Suppressor macrophage treated with lipopolysaccharide for 4 hours (primary cell): ENCODE measurements at regions not wholly inside any gene's neighbourhood (a gene's known extent, or its start where the extent isn't known, plus 50 kb on each side); places are given as distances from the start of the nearest gene placed in this dataset.
"Not testable (repeated sequence)": the region's sequence is repeated elsewhere in the genome, so short reads cannot be mapped to it uniquely, and the experiment has no call there.

ENCODE experiments used
- DNase-seq: peaks from one replicate; pipeline ENCODE4 v3.0.0-alpha.2; 2020

DNA sequence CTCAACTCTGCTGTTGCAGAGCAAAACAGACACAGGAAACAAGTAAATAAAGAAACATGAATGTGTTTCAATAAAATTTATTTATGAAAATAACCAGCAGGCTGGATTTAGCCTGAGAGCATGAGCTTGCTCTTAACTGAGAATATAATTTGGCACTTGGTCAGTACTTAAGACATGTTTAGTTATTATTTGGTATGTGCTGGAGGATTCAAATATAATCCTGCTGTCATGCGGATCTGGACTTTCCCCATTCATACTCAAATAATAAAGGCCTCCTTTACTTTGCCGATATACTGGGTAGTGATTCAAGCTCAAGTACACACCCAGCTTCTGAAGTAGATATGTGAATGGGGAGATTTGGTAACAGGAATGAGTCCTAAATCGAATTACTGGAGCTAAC is 465.5 kb upstream of the HS3ST1 start:
- DNase-seq: no peak

DNA sequence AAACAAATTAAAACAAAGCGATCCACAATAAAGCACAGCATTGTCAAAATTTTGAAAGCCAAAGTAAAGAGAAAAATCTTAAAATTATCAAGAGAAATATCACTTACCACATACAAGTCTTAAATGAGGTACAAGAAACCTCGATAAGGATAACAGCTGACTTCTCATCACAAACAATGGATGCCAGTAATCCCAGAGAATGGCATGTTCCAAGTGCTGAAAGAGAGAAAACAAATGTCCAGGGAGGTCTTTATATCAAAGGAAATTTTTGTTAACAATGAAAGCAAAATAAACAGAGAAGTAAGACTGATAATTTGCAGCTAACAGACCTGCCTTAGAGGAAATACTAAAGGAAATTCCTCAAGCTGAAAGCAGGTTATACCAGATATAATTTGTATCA is 460.4 kb upstream of the HS3ST1 start:
- no peak for DNase-seq

DNA sequence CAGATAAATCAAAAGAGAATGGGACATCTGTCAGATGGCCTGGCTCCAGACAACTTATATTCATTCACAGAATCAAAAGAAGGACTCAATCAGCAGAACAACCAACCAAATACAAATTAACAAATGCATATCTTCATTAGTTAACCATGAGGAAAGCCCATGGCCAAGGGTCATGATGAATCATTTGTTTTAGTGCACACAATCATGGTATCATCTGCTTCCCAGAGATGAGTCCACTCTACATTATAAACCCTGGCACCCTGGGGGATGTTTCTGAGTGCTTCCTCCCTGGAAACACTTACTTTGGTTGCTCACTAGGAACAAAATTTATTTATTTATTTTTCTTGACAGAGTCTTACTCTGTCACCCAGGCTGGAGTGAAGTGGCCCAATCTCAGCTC is 453.3 kb upstream of the HS3ST1 start:
- no peak for DNase-seq

DNA sequence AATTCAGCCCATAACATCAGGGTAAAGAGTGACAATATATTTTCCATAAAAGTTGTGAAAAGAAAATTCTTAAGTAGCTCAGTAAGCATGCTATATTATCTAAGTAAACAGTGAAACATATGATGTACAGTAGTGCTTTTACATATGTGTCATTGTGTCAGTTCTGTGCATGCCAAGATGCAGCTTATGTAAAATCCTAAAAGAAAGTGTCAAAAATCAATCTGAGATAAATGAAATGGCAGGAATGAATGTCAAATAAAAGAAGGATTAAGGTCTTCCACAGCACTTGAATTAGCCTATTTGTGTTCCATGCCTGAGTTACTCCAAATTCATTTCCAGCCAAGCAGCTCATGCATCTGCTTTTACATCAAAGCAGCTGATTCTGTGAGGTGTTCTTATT is 452.7 kb upstream of the HS3ST1 start:
- DNase-seq: no peak

DNA sequence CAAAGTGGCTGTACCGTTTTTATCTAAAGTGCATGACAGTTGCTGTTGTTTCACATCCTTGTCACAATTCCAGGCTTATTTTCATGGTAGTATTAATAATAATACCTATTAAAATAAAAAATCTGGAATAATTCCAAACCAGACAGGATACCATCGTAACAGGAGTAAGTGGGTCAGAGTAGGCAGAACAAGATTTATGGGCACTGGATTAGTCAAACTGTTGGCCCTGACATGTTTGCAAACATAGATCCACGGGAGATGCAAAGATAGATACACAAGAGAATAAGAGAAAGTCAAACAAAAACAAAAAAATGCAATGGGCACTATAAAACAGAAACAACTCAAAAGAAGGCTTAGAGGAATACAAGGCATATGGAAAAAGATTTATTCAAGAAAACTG is 449.5 kb upstream of the HS3ST1 start:
- no peak for DNase-seq

DNA sequence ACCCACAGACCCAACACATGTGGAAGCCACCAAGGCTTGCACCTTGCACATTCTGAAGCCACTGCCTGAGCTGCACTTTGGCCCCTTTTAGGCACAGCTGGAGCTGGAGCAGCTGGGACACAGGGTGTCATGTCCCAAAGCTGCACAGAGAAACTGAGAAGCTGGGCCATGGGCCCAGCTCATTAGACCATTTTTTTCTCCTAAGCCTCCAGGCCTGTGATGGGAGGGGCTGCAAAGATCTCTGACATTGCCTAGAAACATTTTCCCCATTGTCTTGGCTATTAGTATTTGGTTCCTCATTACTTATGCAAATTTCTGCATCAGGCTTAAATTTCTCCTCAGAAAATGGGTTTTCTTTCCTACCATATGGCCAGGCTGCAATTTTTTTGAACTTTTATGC is 447.4 kb upstream of the HS3ST1 start:
- no peak for DNase-seq

DNA sequence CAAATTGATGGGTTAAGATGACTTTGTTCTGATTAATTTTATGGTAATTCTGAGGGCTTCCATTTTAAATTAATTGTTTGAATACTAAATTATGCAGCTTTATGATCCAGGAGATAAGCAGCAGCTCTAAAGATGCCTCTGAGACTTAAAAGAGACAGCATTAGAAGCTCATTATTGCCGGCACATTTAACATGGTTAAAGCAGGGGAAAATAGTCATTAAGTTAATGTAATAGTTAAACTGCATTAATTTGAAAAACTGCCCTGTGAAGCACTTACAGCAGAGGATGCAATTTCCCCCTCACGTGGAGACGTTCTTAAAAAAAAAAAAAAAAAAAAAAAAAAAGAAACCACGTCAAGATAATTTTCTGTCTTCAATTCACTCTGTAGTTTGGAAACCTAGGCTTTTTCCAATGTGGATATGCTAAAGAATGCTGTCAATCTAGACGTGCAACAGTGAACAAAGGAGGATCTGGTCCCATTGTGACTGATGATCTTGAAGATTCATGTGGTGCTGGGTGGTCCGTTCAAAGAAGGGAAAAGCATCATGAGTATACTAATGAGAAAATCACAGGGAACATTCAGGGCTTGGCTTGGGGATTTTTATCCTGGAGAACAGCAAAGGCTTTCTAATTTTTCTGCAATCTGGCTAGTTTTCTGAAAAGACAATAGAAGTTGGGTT is 440.6 kb upstream of the HS3ST1 start:
- DNase-seq: no peak

DNA sequence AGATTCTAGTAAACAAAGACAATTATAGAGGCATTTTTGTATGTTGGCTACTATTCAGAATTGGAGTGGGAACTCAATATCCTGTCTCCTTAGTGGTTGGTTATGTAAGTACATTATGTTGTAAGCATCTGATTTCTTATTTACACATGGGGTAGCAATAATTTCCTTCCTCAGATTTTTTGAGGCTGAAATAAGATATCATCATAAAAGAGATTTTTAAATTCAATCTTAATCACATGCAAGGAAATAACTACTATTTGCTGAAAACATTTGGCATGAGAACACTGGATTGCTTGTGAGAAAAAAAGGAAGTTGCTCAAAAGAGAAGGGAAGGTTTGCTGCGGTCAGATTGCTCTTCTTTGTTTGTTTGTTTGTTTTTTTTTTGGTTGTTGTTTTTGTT is 437.7 kb upstream of the HS3ST1 start:
- peak; percentile 22 for DNase-seq

DNA sequence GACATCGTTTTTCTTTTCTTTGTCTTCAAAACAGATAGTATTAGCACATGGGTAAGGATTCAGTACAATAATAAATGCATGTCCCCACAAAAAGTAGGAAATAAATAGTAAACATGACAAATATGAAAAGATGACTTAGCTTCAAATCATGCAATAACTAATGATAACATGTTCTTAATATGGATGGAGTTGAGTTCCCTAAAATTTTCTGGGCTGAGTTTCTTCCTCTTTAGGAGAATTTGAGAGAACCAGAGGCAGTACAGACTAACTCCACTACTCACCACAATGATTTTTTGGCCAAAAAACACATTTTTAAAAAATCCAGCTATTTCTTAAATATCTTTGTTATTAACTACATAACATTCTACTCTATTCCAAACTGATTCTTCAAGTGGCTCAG is 432.3 kb upstream of the HS3ST1 start:
- peak; percentile 55 for DNase-seq

DNA sequence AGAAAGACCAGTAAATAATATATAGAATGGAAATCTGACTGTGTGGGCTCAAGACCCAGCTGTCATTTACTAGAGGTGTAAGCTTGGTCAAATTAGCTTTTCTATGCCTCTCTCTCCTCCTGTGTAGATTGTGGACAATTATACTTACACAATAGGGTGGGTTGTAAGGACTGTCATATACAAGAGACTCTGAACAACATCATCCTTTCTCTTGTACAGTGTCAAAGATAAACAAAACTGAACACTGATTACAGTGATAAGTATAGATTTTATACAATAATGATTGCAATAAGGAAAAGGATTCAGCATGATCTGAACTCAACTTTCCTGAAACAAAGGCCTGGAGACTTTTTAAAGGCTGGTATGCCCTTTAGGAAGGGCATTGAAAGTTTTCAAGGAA is 429.2 kb upstream of the HS3ST1 start:
- no peak for DNase-seq

DNA sequence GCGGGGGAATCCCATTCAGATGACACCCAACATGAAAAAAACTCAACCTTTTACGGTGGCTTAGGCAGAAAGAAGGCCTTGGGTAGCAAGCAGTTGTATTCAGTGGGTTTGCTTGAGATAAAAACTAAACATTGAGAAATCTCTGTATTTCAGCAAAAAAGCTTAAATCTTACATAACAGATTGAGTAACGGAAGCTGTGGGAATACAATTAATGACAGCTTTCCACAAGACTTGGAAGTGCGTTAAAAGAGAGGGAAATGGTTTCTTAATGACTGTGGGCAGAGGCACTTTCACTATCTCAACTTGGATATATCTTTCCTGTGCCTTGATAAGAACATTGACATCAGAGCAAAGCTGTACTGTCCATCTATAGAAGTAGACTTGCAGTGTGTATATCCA is 418.5 kb upstream of the HS3ST1 start:
- peak; percentile 77 for DNase-seq

DNA sequence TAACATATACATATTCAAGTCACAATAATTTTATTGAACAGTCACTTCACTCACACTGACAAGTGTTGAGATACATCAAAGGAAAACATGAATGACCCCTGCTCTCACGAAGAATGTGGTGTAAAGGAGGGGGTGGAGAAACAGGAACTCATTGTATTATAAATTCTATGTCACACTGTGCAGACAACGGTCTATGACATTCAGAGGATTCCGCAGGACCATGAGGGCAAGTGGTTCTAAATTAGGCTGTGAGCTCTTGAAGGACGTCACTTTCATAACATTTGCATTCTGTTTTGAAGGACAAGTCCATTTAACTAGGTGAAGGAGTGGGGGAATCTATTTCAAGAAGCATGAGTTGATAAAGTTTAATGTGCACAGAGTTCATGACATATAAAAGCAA is 415.2 kb upstream of the HS3ST1 start:
- DNase-seq: peak; percentile 59

DNA sequence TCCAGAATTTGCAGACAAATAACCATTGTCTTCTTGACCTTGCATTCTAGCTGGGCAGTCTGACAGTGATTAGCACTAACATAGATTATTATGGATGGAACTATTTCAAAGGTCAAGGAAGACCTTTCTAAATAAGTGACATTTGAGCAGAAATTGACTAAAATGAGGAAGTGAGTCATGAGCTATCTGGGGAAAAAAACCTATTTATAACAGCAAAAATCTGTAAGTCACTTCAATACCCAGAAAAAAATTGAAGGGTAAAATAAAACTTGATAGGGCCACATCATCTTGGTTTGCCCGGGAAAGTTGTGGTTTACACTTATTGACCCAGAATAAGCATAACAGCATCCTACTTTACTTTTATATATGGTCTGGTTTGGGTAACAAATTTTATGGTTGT is 414.6 kb upstream of the HS3ST1 start:
- peak; percentile 57 for DNase-seq

DNA sequence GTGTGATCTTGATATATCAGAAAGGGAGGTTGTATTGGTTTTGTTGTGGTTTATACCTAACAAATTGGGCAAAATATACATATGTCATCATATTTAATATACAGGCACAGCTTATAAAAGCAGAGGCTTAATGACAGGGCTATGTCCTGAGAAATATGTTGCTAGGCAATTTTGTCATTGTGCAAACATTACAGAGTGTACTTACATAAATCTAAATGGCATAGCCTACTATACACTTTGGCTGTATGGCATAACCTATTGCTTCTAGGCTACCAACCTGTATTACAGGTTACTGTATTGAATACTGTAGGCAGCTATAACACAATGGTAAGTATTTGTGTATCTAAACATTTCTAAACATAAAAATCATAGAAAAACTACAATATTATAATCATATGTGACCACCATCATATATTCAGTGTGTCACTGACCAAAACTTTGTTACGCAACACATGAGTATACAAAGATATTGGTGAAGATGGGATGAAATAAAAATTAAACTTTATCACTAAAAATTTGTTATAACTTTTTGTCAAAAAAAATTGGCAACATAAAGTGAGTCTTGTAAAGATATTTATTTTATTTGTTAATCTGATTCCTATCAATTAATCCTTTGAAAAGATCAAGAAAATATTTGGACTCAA is 414.0 kb upstream of the HS3ST1 start:
- no peak for DNase-seq

DNA sequence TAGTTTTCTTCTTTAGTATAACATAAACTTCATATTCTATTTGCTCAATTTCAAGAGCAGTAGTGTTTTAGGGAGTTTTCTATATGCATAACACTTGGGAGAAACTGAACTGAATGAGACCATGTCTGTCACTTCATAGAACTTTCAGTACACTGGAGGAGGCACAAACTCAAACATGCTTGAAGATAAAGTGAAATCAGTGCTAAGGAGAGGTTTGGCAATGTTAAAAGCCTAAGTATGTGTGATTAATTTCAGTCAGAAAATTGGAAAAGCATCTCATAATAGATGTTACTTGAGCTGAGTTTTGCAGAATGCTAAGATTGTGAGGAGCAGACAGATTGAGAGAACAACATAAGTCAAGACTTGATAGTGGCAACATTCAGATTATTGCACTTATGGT is 411.2 kb upstream of the HS3ST1 start:
- DNase-seq: no peak

DNA sequence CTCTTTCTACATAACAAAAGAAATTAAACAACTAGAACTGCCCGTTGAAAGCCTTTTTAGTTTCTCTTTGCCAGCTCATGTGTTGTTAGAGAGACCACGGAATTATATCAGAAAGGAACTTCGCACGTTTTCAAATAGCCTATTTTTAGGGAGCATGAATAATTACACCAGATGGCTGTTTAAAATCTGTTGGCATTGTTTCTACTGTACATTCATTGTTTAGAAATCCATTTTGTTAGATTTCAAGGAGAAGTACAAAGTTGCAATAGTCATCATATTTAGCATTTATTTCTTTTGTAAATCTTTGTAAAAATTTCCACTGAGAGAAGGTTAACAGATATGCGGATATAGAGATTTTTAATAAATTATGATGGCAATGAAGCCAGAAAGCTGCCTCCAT is 403.0 kb upstream of the HS3ST1 start:
- no peak for DNase-seq

DNA sequence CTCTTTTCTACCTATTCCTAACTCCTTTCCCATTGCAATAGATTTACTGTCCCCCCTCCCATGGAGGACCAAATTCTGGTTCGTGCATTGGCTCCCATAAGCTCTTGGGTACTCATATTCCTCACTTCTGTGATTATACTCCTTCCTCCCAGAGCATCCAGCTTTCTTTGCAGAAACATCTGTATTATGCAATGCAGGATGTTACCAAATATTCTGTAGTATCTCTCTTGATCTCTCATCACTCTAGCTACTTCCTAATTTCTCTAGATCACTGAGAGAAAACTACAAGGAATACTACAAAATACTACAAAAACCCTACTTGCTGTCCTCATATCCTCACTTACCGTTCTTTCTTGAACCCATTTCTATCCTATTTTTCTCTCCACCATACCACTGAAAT is 395.9 kb upstream of the HS3ST1 start:
- peak; percentile 65 for DNase-seq

DNA sequence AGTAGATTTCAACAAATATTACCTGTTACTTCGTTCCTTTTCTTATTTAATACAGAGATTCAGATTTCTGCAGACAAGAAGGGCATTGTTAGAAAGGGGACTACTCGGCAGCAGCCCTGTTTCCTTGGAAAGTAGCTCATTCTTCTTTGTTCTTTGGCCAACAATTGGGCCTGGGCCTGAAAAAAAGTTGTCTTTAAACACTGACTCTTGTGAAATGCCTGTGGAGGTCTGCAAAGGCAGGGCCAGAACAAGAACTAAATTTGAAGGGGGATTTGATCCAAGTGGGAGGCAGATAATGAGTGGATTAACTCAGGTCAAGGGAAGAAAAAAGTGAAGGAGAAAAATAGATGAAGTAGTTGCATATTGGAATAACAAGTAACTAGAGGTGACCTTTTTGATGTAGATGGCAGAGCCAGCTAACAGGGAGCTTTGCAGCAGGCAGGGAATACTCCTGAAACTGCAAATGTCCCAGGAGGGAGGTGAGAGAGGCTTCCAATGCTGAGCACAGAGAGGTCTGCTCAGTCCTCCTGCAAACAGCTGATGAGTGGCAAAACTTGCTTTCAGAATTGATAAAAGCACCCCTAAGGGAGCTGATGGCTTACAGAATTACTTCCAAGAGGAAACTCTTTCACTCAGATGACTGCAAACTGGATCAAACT is 393.2 kb upstream of the HS3ST1 start:
- no peak for DNase-seq

DNA sequence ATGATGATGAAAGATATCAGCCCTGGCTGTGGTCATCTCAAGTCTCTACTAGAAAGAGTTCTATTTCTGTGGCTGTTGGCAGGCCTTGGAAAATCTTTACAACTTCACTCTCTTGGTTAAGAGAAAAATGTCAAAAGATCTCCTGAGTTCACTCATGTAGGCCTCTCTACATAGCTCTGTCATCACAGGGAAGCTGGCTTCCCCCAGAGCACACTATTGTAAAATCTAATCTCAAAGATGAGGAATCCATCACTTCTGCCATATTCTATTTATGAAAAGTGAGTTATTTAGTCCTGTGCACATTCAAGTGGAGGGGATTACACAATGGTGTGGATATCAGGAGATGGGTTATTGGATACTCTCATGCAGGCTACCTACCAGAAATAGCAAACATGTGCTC is 388.4 kb upstream of the HS3ST1 start:
- no peak for DNase-seq

DNA sequence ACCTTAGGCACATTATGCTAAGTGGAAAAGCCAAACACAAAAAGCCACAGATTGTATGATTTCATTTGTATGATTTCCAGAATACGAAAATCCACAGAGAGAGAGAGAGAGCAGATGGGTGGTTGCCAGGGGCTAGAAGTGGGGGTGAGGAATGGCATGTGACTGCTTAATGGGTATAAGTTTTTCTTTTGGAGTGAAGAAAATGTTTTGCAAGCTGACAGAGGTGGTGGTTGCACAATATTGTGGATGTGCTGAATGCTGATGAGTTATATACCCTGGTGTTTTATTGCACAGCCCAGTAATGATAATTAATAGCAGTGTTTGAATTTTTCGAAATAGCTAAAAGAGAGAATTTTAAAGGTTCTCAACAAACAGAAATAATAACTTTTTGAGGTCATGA is 386.1 kb upstream of the HS3ST1 start:
- DNase-seq: peak; percentile 12

DNA sequence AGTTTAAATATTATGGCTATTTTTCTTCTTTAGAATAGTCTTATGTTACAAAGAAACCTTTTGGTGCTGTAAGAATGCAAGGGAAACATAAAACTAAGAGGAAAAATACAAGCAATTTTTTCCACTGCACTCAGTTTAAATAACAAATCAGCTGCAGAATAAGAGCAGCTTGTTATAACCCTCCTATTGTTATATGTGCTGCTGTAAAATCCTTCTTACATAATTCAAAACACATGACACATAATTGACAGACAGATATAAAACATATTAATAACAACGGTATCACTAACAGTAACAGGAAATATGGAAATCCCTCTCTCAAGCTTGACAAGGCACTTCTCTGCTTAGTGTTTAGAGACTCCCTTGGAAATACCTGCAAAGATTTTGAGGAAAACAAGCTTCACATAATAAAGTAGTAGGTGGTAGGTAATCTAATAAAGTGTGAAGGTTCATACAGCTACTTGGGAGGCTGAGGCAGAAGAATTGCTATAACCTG is 385.3 kb upstream of the HS3ST1 start:
- DNase-seq: no peak

DNA sequence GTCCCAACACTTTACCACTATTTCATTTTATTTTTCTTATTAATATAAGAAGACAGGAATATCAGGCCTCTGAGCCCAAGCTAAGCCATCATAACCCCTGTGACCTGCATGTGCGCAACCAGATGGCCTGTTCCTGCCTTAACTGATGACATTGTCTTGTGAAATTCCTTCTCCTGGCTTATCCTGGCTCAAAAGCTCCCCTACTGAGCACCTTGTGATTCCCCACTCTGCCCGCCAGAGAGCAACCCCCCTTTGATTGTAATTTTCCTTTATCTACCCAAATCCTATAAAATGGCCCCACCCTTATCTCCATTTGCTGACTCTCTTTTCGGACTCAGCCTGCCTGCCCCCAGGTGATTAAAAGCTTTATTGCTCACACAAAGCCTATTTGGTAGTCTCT is 382.8 kb upstream of the HS3ST1 start:
- not testable (repeated sequence) for DNase-seq

DNA sequence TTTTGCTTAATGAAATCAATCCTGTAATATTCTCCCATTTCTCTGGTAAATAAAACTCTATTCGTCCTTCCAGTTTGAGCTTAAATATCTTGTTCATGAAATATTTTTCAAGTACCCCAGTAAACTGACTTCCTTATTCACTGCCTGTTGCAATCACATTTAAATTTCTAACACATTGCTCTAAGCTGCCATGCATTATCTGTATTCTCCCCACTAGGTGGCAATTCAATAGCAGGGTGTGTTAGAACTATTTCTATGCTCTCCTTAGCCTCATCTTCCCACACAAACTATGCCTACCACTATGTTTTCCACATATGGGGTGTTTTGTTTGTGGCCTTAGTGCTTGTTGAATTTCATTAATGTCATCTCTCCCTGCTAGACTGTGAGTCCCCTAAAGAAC is 377.1 kb upstream of the HS3ST1 start:
- peak; percentile 50 for DNase-seq
